PC-3 (cell line): ENCODE measurements at regions not wholly inside any gene's neighbourhood (a gene's known extent, or its start where the extent isn't known, plus 50 kb on each side); places are given as distances from the start of the nearest gene placed in this dataset.

Source experiments
- ATAC-seq: fragments of 200-7000 bp; cut with Tn5 transposase; 2 replicates; pipeline ENCODE4 v1.9.1; 2020; ENCODE audit warnings: mild to moderate bottlenecking, moderate library complexity
- BruUV-seq: library from RNA; stranded (reverse); fragments of 400-500 nt; replicated peaks from 2 replicates; lab custom pipeline; 2021; lab: Mats Ljungman, UMichigan
- CTCF ChIA-PET: fragments of 300-600 bp; sonication (Branson Sonifier 250); formaldehyde crosslinking; loops from one replicate; lab custom pipeline; 2022; ENCODE audit warnings: antibody characterized with exemption; lab: Charles Lee
- POLR2A ChIA-PET: fragments of 300-600 bp; sonication (Branson Sonifier 250); formaldehyde crosslinking; loops from one replicate; lab custom pipeline; 2022; ENCODE audit warnings: antibody characterized with exemption; ENCODE audit not compliant: unreplicated experiment; lab: Charles Lee
- DNase-seq: peaks from one replicate; pipeline ENCODE4 v3.0.0-alpha.2; 2015
- H2AFZ ChIP-seq: fragments of 300-600 bp; sonication (generic); 2 replicates; pipeline ENCODE4 v1.6.0; 2016; ENCODE audit warnings: antibody characterized with exemption, low read length
- H3F3A ChIP-seq: fragments of 300-600 bp; sonication (generic); one replicate; pipeline ENCODE4 v1.6.0; 2017; ENCODE audit warnings: antibody characterized with exemption, low read length, control low read depth, mild to moderate bottlenecking; ENCODE audit not compliant: unreplicated experiment
- H3K27ac ChIP-seq: fragments of 300-600 bp; sonication (generic); 2 replicates; pipeline ENCODE4 v1.5.1; 2016; ENCODE audit warnings: mild to moderate bottlenecking, low read length
- H3K27me3 ChIP-seq: fragments of 300-600 bp; sonication (generic); 2 replicates; pipeline ENCODE4 v1.6.1; 2016; ENCODE audit warnings: low read length, mixed read lengths
- H3K36me3 ChIP-seq: fragments of 300-600 bp; sonication (generic); 2 replicates; pipeline ENCODE4 v1.6.1; 2016; ENCODE audit warnings: low read depth, mixed run types, low read length, mixed read lengths
- H3K4me1 ChIP-seq: fragments of 300-600 bp; sonication (generic); 2 replicates; pipeline ENCODE4 v1.5.1; 2016; ENCODE audit warnings: low read length; ENCODE audit not compliant: insufficient read depth
- H3K4me2 ChIP-seq: fragments of 300-600 bp; sonication (generic); 2 replicates; pipeline ENCODE4 v1.6.0; 2016; ENCODE audit warnings: low read length
- H3K4me3 ChIP-seq: fragments of 300-600 bp; sonication (generic); 2 replicates; pipeline ENCODE4 v1.5.1; 2016; ENCODE audit warnings: mild to moderate bottlenecking, low read length, mixed read lengths
- H3K79me2 ChIP-seq: fragments of 300-600 bp; sonication (generic); 2 replicates; pipeline ENCODE4 v1.6.1; 2017; ENCODE audit warnings: low read length, mixed read lengths
- H3K9ac ChIP-seq: fragments of 300-600 bp; sonication (generic); 2 replicates; pipeline ENCODE4 v1.6.0; 2016; ENCODE audit warnings: mild to moderate bottlenecking, low read length
- H3K9me2 ChIP-seq: fragments of 300-600 bp; sonication (generic); replicated peaks from 2 replicates; pipeline ENCODE4 v1.6.1; 2016; ENCODE audit warnings: mixed run types, low read length, mixed read lengths
- H3K9me3 ChIP-seq: fragments of 300-600 bp; sonication (generic); 2 replicates; pipeline ENCODE4 v1.6.1; 2016; ENCODE audit warnings: low read length, mixed read lengths
- H4K20me1 ChIP-seq: fragments of 300-600 bp; sonication (generic); 2 replicates; pipeline ENCODE4 v1.6.1; 2016; ENCODE audit warnings: low read length, mixed read lengths
- EZH2 ChIP-seq: fragments of 300-600 bp; sonication (generic); IDR thresholded peaks from one replicate; pipeline ENCODE4 v1.6.1; 2017; ENCODE audit warnings: antibody characterized with exemption, mild to moderate bottlenecking, low read length; ENCODE audit not compliant: unreplicated experiment
- EZH2phosphoT487 ChIP-seq: fragments of 300-600 bp; sonication (generic); IDR thresholded peaks from 2 replicates; pipeline ENCODE4 v1.6.1; 2018; ENCODE audit warnings: mild to moderate bottlenecking, antibody characterized with exemption, low read length, borderline replicate concordance
- intact Hi-C: fragments of 100-400 bp; cut with micrococcal nuclease; formaldehyde crosslinking; loops from 2 replicates; pipeline ENCODE4 v1.9.0; 2023
- TF ChIP-seq, protein P1 (sequence below): fragments of 300-600 bp; sonication (generic); conservative IDR thresholded peaks from 2 replicates; pipeline ENCODE4 v1.5.1; 2017; ENCODE audit warnings: antibody characterized with exemption, low read depth, mild to moderate bottlenecking, low read length

DNA sequence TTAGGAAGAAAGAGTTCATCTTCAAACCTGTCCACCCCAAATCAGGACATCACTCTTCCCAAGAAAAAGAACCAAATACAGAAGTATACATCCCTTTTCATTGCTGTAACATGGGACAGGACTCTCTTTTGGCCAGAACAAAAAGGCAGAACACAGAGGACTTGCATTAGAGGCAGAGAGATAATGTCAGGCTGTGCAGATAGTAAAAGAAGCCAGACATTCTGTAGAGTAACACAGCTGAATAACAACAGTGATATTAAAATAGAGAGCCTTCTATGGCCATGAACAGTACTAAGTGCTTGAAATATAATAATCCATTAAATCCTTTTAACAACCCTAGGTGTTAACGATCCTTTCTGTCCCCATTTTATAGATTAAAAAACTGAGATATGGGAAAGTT is 437.2 kb downstream of the NFIB start:
- H3K27me3 ChIP-seq, result no peaks in the 10 kb centered on the region
- no peaks in the 10 kb centered on the region for H3K9me3 ChIP-seq
- no TSS peak for BruUV-seq
- H4K20me1 ChIP-seq, result no peaks in the 10 kb centered on the region
- H3K79me2 ChIP-seq, result no peaks in the 10 kb centered on the region
- DNase-seq (no peak), ATAC-seq (no peak)
- H3K4me2 ChIP-seq, result no peak overlapping the region
- no peaks in the 10 kb centered on the region for H3K9me2 ChIP-seq
- H3K4me1 ChIP-seq, result peaks cover 9% of the 10 kb centered on the region; the same call in 1 of the 2 replicates
- intact Hi-C loops, result no loop called here
- H3K36me3 ChIP-seq, result no peaks in the 10 kb centered on the region
- H3F3A ChIP-seq, result no peaks in the 10 kb centered on the region
- no peak overlapping the region for H3K9ac ChIP-seq
- ChIA-PET POLR2A (no interaction called here), CTCF (no interaction called here)
- no peak overlapping the region for H2AFZ ChIP-seq
- H3K27ac ChIP-seq, result no peak overlapping the region
- TF ChIP-seq, protein P1, sequence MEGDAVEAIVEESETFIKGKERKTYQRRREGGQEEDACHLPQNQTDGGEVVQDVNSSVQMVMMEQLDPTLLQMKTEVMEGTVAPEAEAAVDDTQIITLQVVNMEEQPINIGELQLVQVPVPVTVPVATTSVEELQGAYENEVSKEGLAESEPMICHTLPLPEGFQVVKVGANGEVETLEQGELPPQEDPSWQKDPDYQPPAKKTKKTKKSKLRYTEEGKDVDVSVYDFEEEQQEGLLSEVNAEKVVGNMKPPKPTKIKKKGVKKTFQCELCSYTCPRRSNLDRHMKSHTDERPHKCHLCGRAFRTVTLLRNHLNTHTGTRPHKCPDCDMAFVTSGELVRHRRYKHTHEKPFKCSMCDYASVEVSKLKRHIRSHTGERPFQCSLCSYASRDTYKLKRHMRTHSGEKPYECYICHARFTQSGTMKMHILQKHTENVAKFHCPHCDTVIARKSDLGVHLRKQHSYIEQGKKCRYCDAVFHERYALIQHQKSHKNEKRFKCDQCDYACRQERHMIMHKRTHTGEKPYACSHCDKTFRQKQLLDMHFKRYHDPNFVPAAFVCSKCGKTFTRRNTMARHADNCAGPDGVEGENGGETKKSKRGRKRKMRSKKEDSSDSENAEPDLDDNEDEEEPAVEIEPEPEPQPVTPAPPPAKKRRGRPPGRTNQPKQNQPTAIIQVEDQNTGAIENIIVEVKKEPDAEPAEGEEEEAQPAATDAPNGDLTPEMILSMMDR, result no peak
- TF ChIP-seq EZH2, result no peak
- H3K4me3 ChIP-seq, result no peak overlapping the region

DNA sequence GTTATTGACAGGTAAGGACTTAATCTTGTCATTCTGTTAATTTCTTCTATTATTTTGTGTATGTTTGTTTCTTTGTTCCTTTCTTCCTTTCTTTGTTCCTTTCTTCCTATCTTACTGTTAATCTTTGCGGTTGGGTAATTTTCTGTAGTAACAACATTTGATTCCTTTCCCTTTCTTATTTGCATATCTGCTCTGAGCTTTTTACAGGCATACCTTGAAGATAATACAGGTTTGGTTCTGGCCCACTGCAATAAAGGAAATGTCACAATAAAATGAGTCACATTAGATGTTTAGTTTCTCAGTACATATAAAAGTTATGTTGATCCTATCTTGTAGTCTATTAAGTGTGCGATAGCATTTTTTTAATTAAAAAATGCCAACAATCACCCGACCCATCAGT is 440.7 kb downstream of the NFIB start:
- no TSS peak for BruUV-seq
- Histone ChIP-seq H3F3A (no peaks in the 10 kb centered on the region), H3K9me2 (no peaks in the 10 kb centered on the region), H3K4me3 (no peak overlapping the region), H2AFZ (no peak overlapping the region), H3K36me3 (no peaks in the 10 kb centered on the region), H3K4me2 (peak overlapping the region; percentile 14; the same call in 1 of the 2 replicates), H3K9me3 (no peaks in the 10 kb centered on the region), H3K9ac (no peak overlapping the region), H3K27ac (0 out of 2 replicates have a peak overlapping the region, but pooled peaks have one; percentile 12), H3K4me1 (peaks cover 9% of the 10 kb centered on the region; the same call in 1 of the 2 replicates), H4K20me1 (no peaks in the 10 kb centered on the region), H3K27me3 (no peaks in the 10 kb centered on the region), H3K79me2 (no peaks in the 10 kb centered on the region)
- no peak for TF ChIP-seq EZH2
- TF ChIP-seq, protein P1, result no peak
- no peak for TF ChIP-seq EZH2phosphoT487
- CTCF ChIA-PET, result no interaction called here
- peak; percentile 67 for DNase-seq
- intact Hi-C loops, result no loop called here
- POLR2A ChIA-PET, result no interaction called here
- peak; percentile 84 for ATAC-seq

DNA sequence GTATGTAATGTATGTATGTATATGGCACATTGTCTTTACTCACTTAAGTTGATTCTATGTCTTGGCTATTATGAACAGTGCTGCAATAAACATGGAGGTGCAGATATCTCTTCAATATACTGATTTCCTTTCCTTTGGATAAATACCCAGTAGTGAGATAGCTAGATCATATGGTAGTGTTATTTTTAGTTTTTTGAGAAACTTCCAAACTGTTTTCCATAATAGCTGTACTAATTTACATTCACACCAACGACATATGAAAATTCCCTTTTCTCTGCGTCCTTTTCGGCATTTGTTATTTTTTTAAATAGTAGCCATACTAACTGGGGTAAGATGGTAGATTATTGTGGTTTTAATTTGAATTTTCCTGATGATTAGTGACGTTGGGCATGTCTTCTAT is 445.6 kb downstream of the NFIB start:
- H3F3A ChIP-seq, result no peaks in the 10 kb centered on the region
- no peaks in the 10 kb centered on the region for H3K79me2 ChIP-seq
- H3K27me3 ChIP-seq, result no peaks in the 10 kb centered on the region
- no peaks in the 10 kb centered on the region for H4K20me1 ChIP-seq
- peaks cover 4% of the 10 kb centered on the region; the same call in 1 of the 2 replicates for H3K4me1 ChIP-seq
- H3K4me2 ChIP-seq, result no peak overlapping the region
- no peaks in the 10 kb centered on the region for H3K9me3 ChIP-seq
- no peaks in the 10 kb centered on the region for H3K9me2 ChIP-seq
- ATAC-seq, result no peak
- no peak for DNase-seq
- H3K4me3 ChIP-seq, result no peak overlapping the region
- no TSS peak for BruUV-seq
- TF ChIP-seq EZH2phosphoT487 (no peak), EZH2 (no peak)
- TF ChIP-seq, protein P1, result no peak
- no peaks in the 10 kb centered on the region for H3K36me3 ChIP-seq
- ChIA-PET POLR2A (no interaction called here), CTCF (no interaction called here)
- H3K9ac ChIP-seq, result no peak overlapping the region
- H3K27ac ChIP-seq, result no peak overlapping the region
- intact Hi-C loops, result no loop called here
- no peak overlapping the region for H2AFZ ChIP-seq
